HCT116 (cell line): ENCODE measurements at regions not wholly inside any gene's neighbourhood (a gene's known extent, or its start where the extent isn't known, plus 50 kb on each side); places are given as distances from the start of the nearest gene placed in this dataset.

Experiments used
- ATAC-seq: fragments of 200-7000 bp; cut with Tn5 transposase; 2 replicates; pipeline ENCODE4 v1.9.1; 2020; ENCODE audit warnings: mild to moderate bottlenecking, moderate library complexity
- BruUV-seq: library from RNA; stranded (reverse); fragments of 400-500 nt; replicated peaks from 2 replicates; lab custom pipeline; 2021; lab: Mats Ljungman, UMichigan
- CTCF ChIA-PET: fragments of 300-600 bp; sonication (Branson Sonifier 250); formaldehyde crosslinking; loops from one replicate; lab custom pipeline; 2021; ENCODE audit warnings: antibody characterized with exemption; lab: Charles Lee
- POLR2A ChIA-PET: fragments of 300-600, 350-600 bp; sonication (Branson Sonifier 250); formaldehyde crosslinking; loops from one replicate; lab custom pipeline; 2021; ENCODE audit warnings: antibody characterized with exemption; lab: Charles Lee
- RAD21 ChIA-PET, 2 experiments: fragments of 300-600 bp; sonication (Branson Sonifier 250); formaldehyde crosslinking; loops; one replicate each; lab custom pipeline; 2023; ENCODE audit warnings: low total read pairs in 2 of 2; ENCODE audit not compliant: uncharacterized antibody in 2 of 2, unreplicated experiment in 2 of 2, low non-redundant PET in 1 of 2; lab: Charles Lee
- DNase-seq: peaks from one replicate; pipeline ENCODE4 v3.0.0-alpha.2; 2010; ENCODE audit warnings: low read depth, low spot score
- H2AFZ ChIP-seq: fragments of 200-600 bp; shearing (Covaris generic), sonication (generic); 2 replicates; pipeline ENCODE4 v1.6.1; 2017; ENCODE audit warnings: low read depth, mixed run types, mixed read lengths, antibody characterized with exemption, low read length; ENCODE audit not compliant: poor library complexity, severe bottlenecking
- H3K27ac ChIP-seq: 2 replicates; pipeline ENCODE4 v1.5.1; 2012; ENCODE audit warnings: low read depth, low read length
- H3K27me3 ChIP-seq: fragments of 200-600 bp; sonication (generic); 2 replicates; pipeline ENCODE4 v1.6.1; 2016; ENCODE audit warnings: mixed run types, low read length, mixed read lengths; ENCODE audit not compliant: insufficient read depth
- H3K36me3 ChIP-seq, 2 experiments: fragments of 200-500 bp in 1 of 2; fragments of 200-600 bp in 1 of 2; sonication (Bioruptor generic) in 1 of 2; sonication (generic) in 1 of 2; 2 replicates each; pipeline versions ENCODE4 v1.5.1 to v1.6.1; 2014 to 2016; ENCODE audit warnings: low read length in 2 of 2, inconsistent platforms in 1 of 2, mixed read lengths in 1 of 2, mixed run types in 1 of 2; ENCODE audit not compliant: insufficient read depth in 2 of 2, control insufficient read depth in 1 of 2
- H3K4me1 ChIP-seq, 2 experiments: fragments of 200-600 bp in 1 of 2; sonication (generic) in 1 of 2; 2 replicates each; pipeline versions ENCODE4 v1.5.1 to v1.6.1; 2012 to 2017; ENCODE audit warnings: low read length in 2 of 2, inconsistent platforms in 1 of 2, mild to moderate bottlenecking in 1 of 2, mixed read lengths in 1 of 2, mixed run types in 1 of 2, moderate library complexity in 1 of 2; ENCODE audit not compliant: insufficient read depth in 2 of 2, control insufficient read depth in 1 of 2
- H3K4me2 ChIP-seq: fragments of 200-600 bp; sonication (generic); 2 replicates; pipeline ENCODE4 v1.6.1; 2017; ENCODE audit warnings: mixed run types, low read length, mixed read lengths
- H3K4me3 ChIP-seq, 2 experiments: fragments of 200-600 bp in 1 of 2; sonication (generic) in 1 of 2; replicated peaks in 1 of 2; 2 replicates each; pipeline ENCODE4 v1.5.1; 2011 to 2016; ENCODE audit warnings: low read length in 2 of 2, control low read depth in 1 of 2, low read depth in 1 of 2, mild to moderate bottlenecking in 1 of 2, mixed read lengths in 1 of 2, mixed run types in 1 of 2
- H3K79me2 ChIP-seq: fragments of 200-600 bp; sonication (generic); 2 replicates; pipeline ENCODE4 v1.6.1; 2017; ENCODE audit warnings: mild to moderate bottlenecking, mixed run types, low read length, moderate library complexity, mixed read lengths; ENCODE audit not compliant: insufficient read depth
- H3K9ac ChIP-seq: fragments of 200-600 bp; sonication (generic); 2 replicates; pipeline ENCODE4 v1.6.1; 2016; ENCODE audit warnings: low read length, mixed read lengths
- H3K9me2 ChIP-seq: fragments of 200-600 bp; sonication (generic), shearing (Covaris generic); 2 replicates; pipeline ENCODE4 v1.6.1; 2017; ENCODE audit warnings: mixed run types, mild to moderate bottlenecking, moderate library complexity; ENCODE audit not compliant: insufficient read depth
- H3K9me3 ChIP-seq, 2 experiments: fragments of 200-500 bp in 1 of 2; fragments of 200-600 bp in 1 of 2; sonication (Bioruptor generic) in 1 of 2; sonication (generic) in 1 of 2; 2 replicates each; pipeline ENCODE4 v1.6.1; 2014 to 2017; ENCODE audit warnings: low read length in 2 of 2, mixed read lengths in 2 of 2, inconsistent platforms in 1 of 2, low read depth in 1 of 2, mild to moderate bottlenecking in 1 of 2, mixed run types in 1 of 2, moderate library complexity in 1 of 2; ENCODE audit not compliant: control insufficient read depth in 1 of 2, insufficient read depth in 1 of 2
- H4K20me1 ChIP-seq: fragments of 200-600 bp; sonication (generic), shearing (Covaris generic); 2 replicates; pipeline ENCODE4 v1.6.1; 2017; ENCODE audit warnings: mixed run types, mild to moderate bottlenecking, moderate library complexity; ENCODE audit not compliant: insufficient read depth
- CBX3 ChIP-seq: IDR thresholded peaks from 2 replicates; pipeline ENCODE4 v1.6.1; 2012; ENCODE audit warnings: low read depth
- CEBPB ChIP-seq: IDR thresholded peaks from 2 replicates; pipeline ENCODE4 v1.6.1; 2012; ENCODE audit warnings: low read depth
- EGR1 ChIP-seq: IDR thresholded peaks from 2 replicates; pipeline ENCODE4 v1.6.1; 2012; ENCODE audit warnings: low read depth
- ELF1 ChIP-seq: IDR thresholded peaks from 2 replicates; pipeline ENCODE4 v1.6.1; 2012; ENCODE audit warnings: low read depth, borderline replicate concordance
- EZH2 ChIP-seq: fragments of 200-600 bp; sonication (generic); IDR thresholded peaks from 2 replicates; pipeline ENCODE4 v1.6.1; 2017; ENCODE audit warnings: antibody characterized with exemption, mixed run types
- JUND ChIP-seq: IDR thresholded peaks from 2 replicates; pipeline ENCODE4 v1.6.1; 2012
- MAX ChIP-seq: IDR thresholded peaks from 2 replicates; pipeline ENCODE4 v1.6.1; 2012
- POLR2A ChIP-seq: IDR thresholded peaks from 2 replicates; pipeline ENCODE4 v1.7.0; 2011; ENCODE audit warnings: borderline replicate concordance; ENCODE audit not compliant: insufficient read depth, insufficient read length; ENCODE audit errors: extremely low read depth
- POLR2AphosphoS5 ChIP-seq: IDR thresholded peaks from 2 replicates; pipeline ENCODE4 v1.6.1; 2011; ENCODE audit warnings: mild to moderate bottlenecking, low read depth, low read length, moderate library complexity
- RAD21 ChIP-seq: IDR thresholded peaks from 2 replicates; pipeline ENCODE4 v1.6.1; 2012; ENCODE audit warnings: low read depth, mild to moderate bottlenecking
- SIN3A ChIP-seq: IDR thresholded peaks from 2 replicates; pipeline ENCODE4 v1.6.1; 2012; ENCODE audit warnings: low read depth
- SRF ChIP-seq: IDR thresholded peaks from 2 replicates; pipeline ENCODE4 v1.6.1; 2012; ENCODE audit warnings: low read depth
- TCF7L2 ChIP-seq: IDR thresholded peaks from 2 replicates; pipeline ENCODE4 v1.7.0; 2011; ENCODE audit warnings: borderline replicate concordance, inconsistent platforms; ENCODE audit not compliant: insufficient read depth, insufficient read length; ENCODE audit errors: extremely low read depth
- ZFX ChIP-seq: fragments of 450-650 bp; IDR thresholded peaks from 2 replicates; pipeline ENCODE4 v1.6.1; 2017
- ZNF274 ChIP-seq: fragments of 200-500 bp; sonication (Bioruptor generic); IDR thresholded peaks from 2 replicates; pipeline ENCODE4 v1.6.1; 2014; ENCODE audit warnings: mild to moderate bottlenecking, low read depth, low read length, inconsistent platforms
- intact Hi-C: fragments of 100-400 bp; cut with micrococcal nuclease; formaldehyde crosslinking; loops from 2 replicates; pipeline ENCODE4 v1.10.0; 2022
- TF ChIP-seq, protein P1 (sequence below): IDR thresholded peaks from 2 replicates; pipeline ENCODE4 v1.6.1; 2012; ENCODE audit warnings: low read depth
- TF ChIP-seq, protein P2 (sequence below): IDR thresholded peaks from 2 replicates; pipeline ENCODE4 v1.6.1; 2012
- TF ChIP-seq, protein P3 (sequence below): IDR thresholded peaks from 2 replicates; pipeline ENCODE4 v1.6.1; 2011; ENCODE audit warnings: mild to moderate bottlenecking, low read length, moderate library complexity; ENCODE audit not compliant: insufficient replicate concordance; ENCODE audit errors: extremely low read depth

DNA sequence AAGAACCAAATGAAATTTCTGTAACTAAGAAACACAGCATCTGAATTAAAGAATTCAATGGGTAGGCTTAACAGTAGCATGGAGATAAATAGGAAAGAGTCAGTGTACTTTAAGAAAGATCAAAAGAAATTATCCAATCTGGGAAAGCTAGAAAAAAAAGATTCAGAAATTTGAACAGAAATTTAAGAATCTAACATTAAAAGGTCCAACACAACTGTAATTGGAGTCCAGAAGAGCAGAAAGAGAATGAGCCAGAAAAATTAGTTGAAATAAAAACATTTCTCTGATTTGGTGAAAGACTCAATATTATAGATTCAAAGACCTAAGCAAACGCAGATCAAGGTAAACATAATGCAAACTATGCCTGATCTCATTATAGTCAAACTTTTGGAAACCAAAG lies 187.1 kb downstream of the C3orf38 start:
- RAD21 ChIA-PET: no interaction called here
- no peak overlapping the region for H3K27ac ChIP-seq
- H3K4me1 ChIP-seq: no peaks in the 10 kb centered on the region
- CTCF ChIA-PET: no interaction called here
- no peaks in the 10 kb centered on the region for H3K27me3 ChIP-seq
- no peak overlapping the region for H3K4me2 ChIP-seq
- TF ChIP-seq RAD21 (no peak), ZFX (no peak), CEBPB (no peak), MAX (no peak), ELF1 (no peak), EZH2 (no peak), JUND (no peak), POLR2A (no peak), CBX3 (no peak), POLR2AphosphoS5 (no peak), ZNF274 (no peak), EGR1 (no peak), SIN3A (no peak), SRF (no peak), TCF7L2 (no peak)
- TF ChIP-seq, protein P1, sequence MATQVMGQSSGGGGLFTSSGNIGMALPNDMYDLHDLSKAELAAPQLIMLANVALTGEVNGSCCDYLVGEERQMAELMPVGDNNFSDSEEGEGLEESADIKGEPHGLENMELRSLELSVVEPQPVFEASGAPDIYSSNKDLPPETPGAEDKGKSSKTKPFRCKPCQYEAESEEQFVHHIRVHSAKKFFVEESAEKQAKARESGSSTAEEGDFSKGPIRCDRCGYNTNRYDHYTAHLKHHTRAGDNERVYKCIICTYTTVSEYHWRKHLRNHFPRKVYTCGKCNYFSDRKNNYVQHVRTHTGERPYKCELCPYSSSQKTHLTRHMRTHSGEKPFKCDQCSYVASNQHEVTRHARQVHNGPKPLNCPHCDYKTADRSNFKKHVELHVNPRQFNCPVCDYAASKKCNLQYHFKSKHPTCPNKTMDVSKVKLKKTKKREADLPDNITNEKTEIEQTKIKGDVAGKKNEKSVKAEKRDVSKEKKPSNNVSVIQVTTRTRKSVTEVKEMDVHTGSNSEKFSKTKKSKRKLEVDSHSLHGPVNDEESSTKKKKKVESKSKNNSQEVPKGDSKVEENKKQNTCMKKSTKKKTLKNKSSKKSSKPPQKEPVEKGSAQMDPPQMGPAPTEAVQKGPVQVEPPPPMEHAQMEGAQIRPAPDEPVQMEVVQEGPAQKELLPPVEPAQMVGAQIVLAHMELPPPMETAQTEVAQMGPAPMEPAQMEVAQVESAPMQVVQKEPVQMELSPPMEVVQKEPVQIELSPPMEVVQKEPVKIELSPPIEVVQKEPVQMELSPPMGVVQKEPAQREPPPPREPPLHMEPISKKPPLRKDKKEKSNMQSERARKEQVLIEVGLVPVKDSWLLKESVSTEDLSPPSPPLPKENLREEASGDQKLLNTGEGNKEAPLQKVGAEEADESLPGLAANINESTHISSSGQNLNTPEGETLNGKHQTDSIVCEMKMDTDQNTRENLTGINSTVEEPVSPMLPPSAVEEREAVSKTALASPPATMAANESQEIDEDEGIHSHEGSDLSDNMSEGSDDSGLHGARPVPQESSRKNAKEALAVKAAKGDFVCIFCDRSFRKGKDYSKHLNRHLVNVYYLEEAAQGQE: no peak
- TF ChIP-seq, protein P2, sequence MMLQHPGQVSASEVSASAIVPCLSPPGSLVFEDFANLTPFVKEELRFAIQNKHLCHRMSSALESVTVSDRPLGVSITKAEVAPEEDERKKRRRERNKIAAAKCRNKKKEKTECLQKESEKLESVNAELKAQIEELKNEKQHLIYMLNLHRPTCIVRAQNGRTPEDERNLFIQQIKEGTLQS: no peak
- TF ChIP-seq, protein P3, sequence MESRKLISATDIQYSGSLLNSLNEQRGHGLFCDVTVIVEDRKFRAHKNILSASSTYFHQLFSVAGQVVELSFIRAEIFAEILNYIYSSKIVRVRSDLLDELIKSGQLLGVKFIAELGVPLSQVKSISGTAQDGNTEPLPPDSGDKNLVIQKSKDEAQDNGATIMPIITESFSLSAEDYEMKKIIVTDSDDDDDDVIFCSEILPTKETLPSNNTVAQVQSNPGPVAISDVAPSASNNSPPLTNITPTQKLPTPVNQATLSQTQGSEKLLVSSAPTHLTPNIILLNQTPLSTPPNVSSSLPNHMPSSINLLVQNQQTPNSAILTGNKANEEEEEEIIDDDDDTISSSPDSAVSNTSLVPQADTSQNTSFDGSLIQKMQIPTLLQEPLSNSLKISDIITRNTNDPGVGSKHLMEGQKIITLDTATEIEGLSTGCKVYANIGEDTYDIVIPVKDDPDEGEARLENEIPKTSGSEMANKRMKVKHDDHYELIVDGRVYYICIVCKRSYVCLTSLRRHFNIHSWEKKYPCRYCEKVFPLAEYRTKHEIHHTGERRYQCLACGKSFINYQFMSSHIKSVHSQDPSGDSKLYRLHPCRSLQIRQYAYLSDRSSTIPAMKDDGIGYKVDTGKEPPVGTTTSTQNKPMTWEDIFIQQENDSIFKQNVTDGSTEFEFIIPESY: no peak
- TF ChIP-seq, all 23 proteins: peak for 0
- Histone ChIP-seq H3K9me3 (peaks cover 0 to 3% of the 10 kb centered on the region in 2 experiments; a peak in 2 of 4 replicates), H3K36me3 (no peaks in the 10 kb centered on the region), H3K9ac (no peak overlapping the region), H4K20me1 (no peaks in the 10 kb centered on the region), H3K9me2 (no peaks in the 10 kb centered on the region), H3K4me3 (no peak overlapping the region), H2AFZ (no peak overlapping the region), H3K79me2 (no peaks in the 10 kb centered on the region)
- no TSS peak for BruUV-seq
- POLR2A ChIA-PET: no interaction called here
- DNase-seq: no peak
- no peak for ATAC-seq
- intact Hi-C loops: no loop called here
